ENCODE measurements at regions not wholly inside any gene's neighbourhood (a gene's known extent, or its start where the extent isn't known, plus 50 kb on each side); places are given as distances from the start of the nearest gene placed in this dataset.

DNA sequence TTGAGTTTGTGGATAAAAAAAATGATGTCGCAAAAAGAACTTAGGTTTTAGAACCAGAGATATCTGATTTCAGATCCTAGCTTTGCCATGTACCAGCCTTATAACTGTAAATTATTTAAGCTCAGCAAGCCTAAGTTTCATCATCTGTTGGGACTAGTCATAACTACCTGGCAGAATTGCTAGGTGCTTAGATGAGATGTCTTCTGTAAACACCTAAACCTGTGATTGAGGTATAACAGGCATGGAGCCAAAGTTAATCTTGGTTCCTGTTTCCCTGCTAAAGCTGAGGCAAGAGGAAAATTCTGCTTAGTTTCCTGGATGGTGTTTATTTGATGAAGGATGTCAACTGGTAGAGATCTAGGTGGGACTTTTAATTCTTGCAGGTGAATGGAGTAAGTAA lies 331.3 kb upstream of the RBMS3 start:
- Histone ChIP-seq H3K9me3 (ENCODE audit: insufficient read depth in 2 of 2, low read depth in 1 of 2, low read length in 1 of 2) (no peaks in the 10 kb centered on the region), H4K5ac (ENCODE audit: insufficient read length, low read depth, low read length) (no peak overlapping the region), H2AFZ (ENCODE audit: low read length) (no peak overlapping the region), H3K79me2 (ENCODE audit: control insufficient read depth in 1 of 2, insufficient read depth in 2 of 2, low read length in 2 of 2) (no peaks in the 10 kb centered on the region), H4K91ac (replicated peaks; ENCODE audit: insufficient read length, low read length) (no peak overlapping the region), H3K4ac (replicated peaks; ENCODE audit: insufficient read length, low read depth, low read length) (no peak overlapping the region), H3K23ac (ENCODE audit: insufficient read length) (no peak overlapping the region), H2AK5ac (ENCODE audit: low read depth, low read length) (no peak overlapping the region), H3K27ac (ENCODE audit: low read depth, low read length) (no peak overlapping the region), H2BK20ac (ENCODE audit: low read length) (no peak overlapping the region), H2BK12ac (ENCODE audit: low read depth, low read length) (no peak overlapping the region), H2BK120ac (replicated peaks; ENCODE audit: low read depth, low read length) (no peak overlapping the region), H3K23me2 (ENCODE audit: low read depth, low read length) (no peaks in the 10 kb centered on the region; the same call in 1 of the 2 replicates), H2BK15ac (ENCODE audit: low read length) (no peak overlapping the region), H4K8ac (ENCODE audit: extremely low read depth, insufficient read depth, low read length) (no peak overlapping the region), H3K4me2 (ENCODE audit: insufficient read depth in 1 of 2, low read depth in 2 of 2, low read length in 2 of 2) (no peak overlapping the region), H3K18ac (ENCODE audit: extremely low read depth, low read length) (no peak overlapping the region), H3K14ac (ENCODE audit: insufficient read length) (no peak overlapping the region), H2BK5ac (ENCODE audit: low read depth, low read length) (no peak overlapping the region), H3K36me3 (ENCODE audit: control insufficient read depth in 2 of 4, insufficient read depth in 4 of 4, low read length in 3 of 4) (no peaks in the 10 kb centered on the region), H3K4me3 (ENCODE audit: extremely low read depth in 1 of 4, insufficient read depth in 2 of 4, low read depth in 3 of 4, low read length in 4 of 4) (no peak overlapping the region), H3K56ac (replicated peaks; ENCODE audit: insufficient read length, low read depth, low read length) (no peak overlapping the region), H3K9ac (replicated peaks in 1 of 4; ENCODE audit: extremely low read depth in 1 of 4, low read depth in 3 of 4, low read length in 3 of 4) (no peak overlapping the region), H3K79me1 (ENCODE audit: low read depth, low read length) (no peaks in the 10 kb centered on the region), H3K27me3 (replicated peaks in 1 of 4; ENCODE audit: control insufficient read depth in 3 of 4, extremely low read depth in 1 of 4, insufficient read depth in 3 of 4, low read length in 3 of 4) (no peaks in the 10 kb centered on the region), H4K20me1 (replicated peaks in 1 of 2; ENCODE audit: control insufficient read depth in 1 of 2, insufficient read depth in 2 of 2, low read length in 2 of 2) (no peaks in the 10 kb centered on the region), H3K4me1 (replicated peaks in 1 of 4; ENCODE audit: control insufficient read depth in 3 of 4, insufficient read depth in 4 of 4, low read length in 3 of 4) (no peaks in the 10 kb centered on the region)
- FAIRE-seq (no peak), DNase-seq (ENCODE audit: low read depth in 1 of 2, low spot score in 2 of 2) (no peak)
- ChIA-PET CTCF (ENCODE audit: partially characterized antibody) (no interaction called here), POLR2A (ENCODE audit: partially characterized antibody) (no interaction called here)
- WGBS, 2 experiments (ENCODE audit: extremely low coverage in 1 of 2, insufficient coverage in 1 of 2, insufficient read length in 1 of 2, insufficient replicate concordance in 2 of 2, low coverage in 1 of 2, low lambda C conversion rate in 2 of 2, missing lambda C conversion rate in 1 of 2): 93% methylated on average over 1 of the region's 1 CpG; no CpG with 5 or more reads in 1 of the 2 experiments
- TF ChIP-seq GTF2F1 (IDR thresholded peaks at IDR 0.05; ENCODE audit: borderline replicate concordance, low read depth, low read length) (no peak), CEBPB (IDR thresholded peaks at IDR 0.05; ENCODE audit: low read depth, low read length) (no peak), TAF1 (IDR thresholded peaks at IDR 0.05; ENCODE audit: low read depth, low read length) (no peak), PHF8 (conservative IDR thresholded peaks at IDR 0.05; ENCODE audit: low read depth, low read length) (no peak), SAP30 (IDR thresholded peaks at IDR 0.05; ENCODE audit: insufficient read depth, insufficient replicate concordance, low read length) (no peak), POLR2A (IDR thresholded peaks at IDR 0.05; ENCODE audit: control extremely low read depth in 1 of 2, low read depth in 2 of 2, low read length in 2 of 2) (no peak), FOSL1 (IDR thresholded peaks at IDR 0.05; ENCODE audit: insufficient read depth, low read depth, low read length) (no peak), HDAC6 (IDR thresholded peaks at IDR 0.05; ENCODE audit: low read depth, low read length) (no peak), BACH1 (IDR thresholded peaks at IDR 0.05; ENCODE audit: low read length) (no peak), CBX5 (IDR thresholded peaks at IDR 0.05; ENCODE audit: low read depth, low read length) (no peak), BCL11A (IDR thresholded peaks at IDR 0.05; ENCODE audit: low read depth in 2 of 2, low read length in 2 of 2) (no peak), TBP (IDR thresholded peaks at IDR 0.05; ENCODE audit: low read depth, low read length) (no peak), NRF1 (IDR thresholded peaks at IDR 0.05; ENCODE audit: low read depth, low read length) (no peak), TAF7 (optimal IDR thresholded peaks at IDR 0.05; ENCODE audit: borderline replicate concordance, low read depth, low read length) (no peak), SP4 (IDR thresholded peaks at IDR 0.05; ENCODE audit: low read length) (no peak), HDAC2 (IDR thresholded peaks at IDR 0.05; ENCODE audit: borderline replicate concordance in 1 of 2, low read depth in 2 of 2, low read length in 2 of 2) (no peak), JUND (IDR thresholded peaks at IDR 0.05; ENCODE audit: low read length) (no peak)

All from H1 (cell line).